Left ventricle myocardium inferior (tissue), 1 donor: ENCODE measurements at regions not wholly inside any gene's neighbourhood (a gene's known extent, or its start where the extent isn't known, plus 50 kb on each side); places are given as distances from the start of the nearest gene placed in this dataset.

ENCODE experiments used
- DNase-seq: peaks from one replicate; pipeline ENCODE4 v3.0.0-alpha.2; 2020
- H3K27ac ChIP-seq: fragments of 200-600 bp; replicated peaks from 2 replicates; pipeline ENCODE4 v1.8.0; 2021
- H3K27me3 ChIP-seq: fragments of 200-600 bp; 2 replicates; pipeline ENCODE4 v1.8.0; 2021; ENCODE audit warnings: low read depth
- H3K36me3 ChIP-seq: fragments of 200-600 bp; 2 replicates; pipeline ENCODE4 v1.8.0; 2021
- H3K4me1 ChIP-seq: fragments of 200-600 bp; 2 replicates; pipeline ENCODE4 v1.8.0; 2021
- H3K4me3 ChIP-seq: fragments of 200-600 bp; 2 replicates; pipeline ENCODE4 v1.8.0; 2021; ENCODE audit warnings: mild to moderate bottlenecking, moderate library complexity
- H3K9me3 ChIP-seq: fragments of 200-600 bp; replicated peaks from 2 replicates; pipeline ENCODE4 v1.8.0; 2021
- CTCF ChIP-seq: fragments of 200-600 bp; IDR thresholded peaks from 2 replicates; pipeline ENCODE4 v1.8.0; 2021; ENCODE audit warnings: antibody characterized with exemption, mild to moderate bottlenecking, borderline replicate concordance
- intact Hi-C: fragments of 100-400 bp; cut with micrococcal nuclease; formaldehyde crosslinking; loops from one replicate; pipeline ENCODE4 v1.11.0; 2022
- donor health status: DM: no; HTN: yes; CAD: no; lungs with severe emphysema.

DNA sequence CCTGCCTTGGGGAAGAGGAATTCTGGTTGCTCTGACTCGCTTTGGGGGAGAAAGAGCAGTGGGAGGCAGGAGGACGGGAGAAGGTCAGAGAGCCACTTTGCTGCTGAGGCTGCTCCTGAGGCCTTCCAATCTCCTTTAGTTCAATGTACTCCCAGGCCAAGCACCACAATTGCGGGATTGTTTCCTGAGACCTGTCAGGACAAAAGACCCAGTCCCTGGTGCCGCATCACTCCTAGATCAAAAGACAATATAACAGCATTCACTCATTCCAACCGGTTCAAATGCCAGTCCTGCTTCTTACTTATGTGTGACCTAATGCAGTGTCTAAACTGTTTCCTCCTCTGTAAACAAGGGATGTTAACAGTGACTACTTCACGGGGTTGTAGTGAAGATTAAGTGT, 106.4 kb downstream of the TRIML1 start:
- Histone ChIP-seq H3K27me3 (peaks cover 12% of the 10 kb centered on the region), H3K9me3 (no peaks in the 10 kb centered on the region), H3K4me3 (no peak overlapping the region), H3K36me3 (no peaks in the 10 kb centered on the region), H3K4me1 (no peaks in the 10 kb centered on the region), H3K27ac (no peak overlapping the region)
- intact Hi-C loops: no loop called here
- no peak for DNase-seq
- TF ChIP-seq CTCF: no peak

DNA sequence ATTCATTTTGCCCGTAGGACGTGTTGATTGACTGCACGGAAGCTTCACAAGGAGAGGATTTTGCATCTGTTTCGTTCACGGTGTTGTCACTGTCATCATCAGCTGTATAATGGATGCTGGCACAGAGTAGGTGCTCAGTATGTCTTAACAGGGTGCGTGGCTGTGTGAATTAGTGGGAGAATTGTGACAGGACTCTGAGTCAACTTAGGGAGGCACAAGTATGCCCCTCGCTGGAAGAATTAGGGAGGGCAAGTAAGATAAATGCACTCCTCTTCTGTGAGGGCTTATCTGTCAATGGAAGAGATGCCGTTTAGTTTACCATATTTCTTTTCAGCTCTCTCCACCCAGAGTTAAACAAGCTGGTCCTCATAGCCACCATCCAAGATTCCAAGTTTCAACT, 107.2 kb downstream of the TRIML1 start:
- Histone ChIP-seq H3K4me1 (no peaks in the 10 kb centered on the region), H3K36me3 (no peaks in the 10 kb centered on the region), H3K9me3 (no peaks in the 10 kb centered on the region), H3K27me3 (peaks cover 12% of the 10 kb centered on the region), H3K27ac (no peak overlapping the region), H3K4me3 (no peak overlapping the region)
- TF ChIP-seq CTCF: no peak
- intact Hi-C loops: no loop called here
- no peak for DNase-seq

- H3K27me3 ChIP-seq: no peaks in the 10 kb centered on the region
- DNase-seq: no peak
- H3K4me3 ChIP-seq: no peak overlapping the region
- H3K9me3 ChIP-seq: no peaks in the 10 kb centered on the region
- H3K4me1 ChIP-seq: no peaks in the 10 kb centered on the region
- no peak overlapping the region for H3K27ac ChIP-seq
- intact Hi-C loops: no loop called here
- no peaks in the 10 kb centered on the region for H3K36me3 ChIP-seq
- TF ChIP-seq CTCF: no peak
Observed at GRCh38 chr4:188254211-188254610, 115.0 kb downstream of the TRIML1 start.

DNA sequence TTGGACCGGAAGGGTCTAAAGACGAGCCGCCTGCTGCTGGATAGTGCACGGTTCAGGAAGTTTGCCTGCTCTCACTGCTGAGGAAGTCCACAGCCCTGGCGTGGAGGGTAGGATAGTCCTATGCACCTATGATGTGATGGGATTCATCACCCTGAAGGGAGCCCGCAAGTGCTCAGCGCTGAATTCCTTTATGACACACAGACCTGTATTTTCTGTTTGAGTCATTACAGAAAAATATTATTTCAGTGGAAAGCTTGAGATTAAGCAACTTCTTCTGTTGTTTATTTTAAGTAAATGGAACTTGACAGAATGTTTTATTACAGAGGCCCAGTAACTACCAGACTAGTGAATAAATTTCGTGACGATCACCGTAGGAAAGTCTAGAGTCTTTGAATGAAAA, 123.2 kb downstream of the TRIML1 start:
- intact Hi-C loops: no loop called here
- H3K36me3 ChIP-seq: no peaks in the 10 kb centered on the region
- H3K9me3 ChIP-seq: no peaks in the 10 kb centered on the region
- H3K27ac ChIP-seq: no peak overlapping the region
- H3K27me3 ChIP-seq: no peaks in the 10 kb centered on the region
- no peaks in the 10 kb centered on the region for H3K4me1 ChIP-seq
- TF ChIP-seq CTCF: no peak
- DNase-seq: no peak
- H3K4me3 ChIP-seq: no peak overlapping the region

DNA sequence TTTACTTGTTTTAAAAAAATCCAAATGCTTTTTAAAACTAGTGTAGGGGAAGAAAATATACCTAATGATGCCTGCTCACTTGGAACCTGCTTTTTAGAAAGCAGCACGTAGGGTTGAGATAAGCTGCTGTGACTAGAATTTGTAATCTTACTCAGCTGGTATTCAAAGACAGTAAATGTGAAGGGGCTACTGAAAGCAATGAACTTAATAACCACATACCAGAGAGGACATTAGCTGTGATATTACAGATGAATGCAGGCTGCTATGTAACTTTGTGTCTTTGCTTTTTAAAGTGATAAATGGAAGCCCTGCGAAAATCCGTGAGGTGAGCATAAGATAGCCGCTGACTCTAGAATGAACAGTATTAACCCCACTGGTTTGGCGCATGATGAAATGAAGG, 124.1 kb downstream of the TRIML1 start:
- no peaks in the 10 kb centered on the region for H3K4me1 ChIP-seq
- no peak for DNase-seq
- no peaks in the 10 kb centered on the region for H3K9me3 ChIP-seq
- no peak for TF ChIP-seq CTCF
- no peaks in the 10 kb centered on the region for H3K36me3 ChIP-seq
- intact Hi-C loops: no loop called here
- no peak overlapping the region for H3K27ac ChIP-seq
- H3K4me3 ChIP-seq: no peak overlapping the region
- H3K27me3 ChIP-seq: no peaks in the 10 kb centered on the region

DNA sequence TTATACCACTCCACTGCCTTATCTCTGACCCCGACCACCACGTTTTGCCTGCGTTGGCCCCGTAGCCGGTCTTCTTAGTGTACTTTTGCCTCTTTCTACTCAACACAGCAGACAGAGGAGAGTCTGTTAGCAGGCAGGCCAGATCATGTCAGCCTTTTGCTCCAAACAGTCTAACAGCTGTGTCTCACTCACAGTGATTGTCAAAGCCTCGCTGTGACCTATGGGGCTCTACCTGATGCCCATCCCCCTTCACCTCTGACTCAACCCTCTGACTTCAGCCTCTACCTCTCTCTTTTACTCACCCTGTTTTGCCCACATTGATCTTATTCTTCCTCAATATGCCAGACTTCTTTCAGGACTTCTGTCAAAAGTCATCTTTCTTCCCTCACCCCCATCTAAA, 127.1 kb downstream of the TRIML1 start:
- TF ChIP-seq CTCF: no peak
- Histone ChIP-seq H3K4me1 (no peaks in the 10 kb centered on the region), H3K36me3 (no peaks in the 10 kb centered on the region), H3K27me3 (no peaks in the 10 kb centered on the region), H3K27ac (no peak overlapping the region), H3K4me3 (no peak overlapping the region), H3K9me3 (no peaks in the 10 kb centered on the region)
- DNase-seq: no peak
- intact Hi-C loops: no loop called here
